SK-N-MC (cell line): ENCODE measurements at regions not wholly inside any gene's neighbourhood (a gene's known extent, or its start where the extent isn't known, plus 50 kb on each side); places are given as distances from the start of the nearest gene placed in this dataset.

Experiments
- DNase-seq: peaks from one replicate; pipeline ENCODE4 v3.0.0-alpha.2; 2011; ENCODE audit warnings: low read depth, low spot score
- H3K27ac ChIP-seq: fragments of 200-600 bp; sonication (generic); 2 replicates; pipeline ENCODE4 v1.5.1; 2016; ENCODE audit warnings: mixed run types
- H3K36me3 ChIP-seq: fragments of 200-600 bp; sonication (generic); 2 replicates; pipeline ENCODE4 v1.6.1; 2017; ENCODE audit warnings: antibody characterized with exemption, low read length, mixed read lengths; ENCODE audit not compliant: insufficient read depth
- H3K4me3 ChIP-seq: fragments of 200-600 bp; sonication (generic); 2 replicates; pipeline ENCODE4 v1.5.1; 2016
- H3K9ac ChIP-seq: fragments of 200-600 bp; sonication (generic); 2 replicates; pipeline ENCODE4 v1.8.0; 2017; ENCODE audit warnings: mixed run types, mixed read lengths; ENCODE audit not compliant: insufficient read length
- H3K9me3 ChIP-seq: fragments of 200-600 bp; sonication (generic); 2 replicates; pipeline ENCODE4 v1.6.1; 2017; ENCODE audit warnings: low read depth, mild to moderate bottlenecking, antibody characterized with exemption, low read length, moderate library complexity, mixed read lengths
- EZH2 ChIP-seq: fragments of 200-600 bp; sonication (generic); IDR thresholded peaks from one replicate; pipeline ENCODE4 v1.6.1; 2017; ENCODE audit warnings: antibody characterized with exemption
- FOXP2 ChIP-seq: optimal IDR thresholded peaks from 2 replicates; pipeline ENCODE3; 2011; ENCODE audit warnings: mild to moderate bottlenecking, moderate library complexity; ENCODE audit not compliant: insufficient read depth; ENCODE audit errors: extremely low read length, control extremely low read depth
- POLR2AphosphoS5 ChIP-seq: IDR thresholded peaks from 2 replicates; pipeline ENCODE4 v1.6.1; 2012; ENCODE audit warnings: mild to moderate bottlenecking, low read depth, low read length, borderline replicate concordance

DNA sequence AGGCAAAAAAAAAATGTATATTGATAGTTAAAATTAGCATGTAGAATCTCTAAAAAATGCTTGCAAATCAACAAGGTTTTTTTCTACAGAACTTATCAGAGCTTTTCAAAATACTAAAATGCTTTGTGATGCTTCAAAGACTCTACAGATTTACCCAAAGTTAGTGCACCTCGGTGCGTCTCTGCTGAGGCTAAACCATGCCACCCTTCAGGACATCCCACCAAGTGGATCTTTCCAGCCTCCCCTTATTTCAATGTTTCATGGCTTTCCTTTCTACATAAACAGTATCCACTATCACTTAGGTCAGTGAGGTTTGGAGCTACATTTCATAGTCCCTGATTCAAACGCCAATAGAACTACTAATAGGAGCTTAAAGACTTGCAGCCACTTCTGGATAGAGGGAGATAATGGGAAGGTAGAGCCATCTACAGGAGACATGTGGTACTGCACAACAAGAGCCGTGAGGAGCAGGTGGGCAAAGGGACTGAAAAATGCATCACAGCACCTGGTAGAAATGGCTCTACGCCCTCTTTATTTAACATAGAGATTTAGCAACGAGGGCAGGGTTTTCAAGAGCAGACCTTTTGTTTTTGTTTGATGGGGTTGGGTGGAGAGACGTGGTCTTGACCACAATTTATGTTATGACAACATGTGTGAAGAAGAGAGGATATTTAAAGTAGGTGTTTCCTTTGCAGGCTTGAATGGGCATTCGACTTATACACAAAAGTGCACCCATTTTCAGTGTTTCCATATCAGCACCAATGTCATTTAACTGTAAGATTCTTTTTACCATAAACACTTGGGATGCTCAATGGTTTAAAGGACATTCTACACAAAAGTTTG is 56.1 kb upstream of the SLC35G4 start:
- Histone ChIP-seq H3K27ac (no peak overlapping the region), H3K9ac (no peak overlapping the region), H3K4me3 (no peak overlapping the region), H3K36me3 (no peaks in the 10 kb centered on the region), H3K9me3 (no peaks in the 10 kb centered on the region)
- DNase-seq = peak; percentile 18
- no peak for TF ChIP-seq EZH2

DNA sequence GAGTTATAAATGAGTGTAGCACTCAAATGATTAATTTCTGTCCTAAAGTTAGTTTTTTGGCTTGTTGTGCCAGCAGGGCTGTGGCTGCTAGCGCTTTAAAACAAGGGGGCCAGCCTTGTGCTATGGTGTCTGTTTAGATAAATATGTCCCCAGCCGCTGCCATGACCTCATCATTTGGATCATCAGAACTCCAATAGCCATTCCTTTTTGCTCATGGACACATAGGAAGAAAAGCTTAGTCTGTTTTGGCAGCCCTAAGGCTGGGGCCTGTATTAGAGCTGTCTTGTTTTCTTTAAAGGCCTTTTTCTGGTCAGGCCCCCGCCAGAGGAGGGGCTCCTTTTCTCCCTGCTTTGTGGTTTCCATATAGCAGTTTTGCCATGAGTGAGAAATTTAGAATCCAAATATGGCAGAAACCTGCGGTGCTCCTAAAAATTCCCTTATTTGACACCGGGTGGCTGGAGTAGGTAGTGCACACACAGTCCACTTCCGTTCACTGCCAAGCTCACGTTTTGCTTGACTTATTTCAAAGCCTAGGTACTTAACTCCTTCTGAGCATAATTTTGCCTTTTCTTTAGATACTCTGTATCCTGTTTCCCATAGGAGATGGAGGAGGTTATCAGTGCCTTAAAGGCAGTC is 60.4 kb upstream of the SLC35G4 start:
- no peak for TF ChIP-seq FOXP2
- Histone ChIP-seq H3K9me3 (no peaks in the 10 kb centered on the region; the same call in 1 of the 2 replicates), H3K36me3 (no peaks in the 10 kb centered on the region), H3K4me3 (no peak overlapping the region), H3K27ac (no peak overlapping the region), H3K9ac (no peak overlapping the region)
- DNase-seq = no peak

DNA sequence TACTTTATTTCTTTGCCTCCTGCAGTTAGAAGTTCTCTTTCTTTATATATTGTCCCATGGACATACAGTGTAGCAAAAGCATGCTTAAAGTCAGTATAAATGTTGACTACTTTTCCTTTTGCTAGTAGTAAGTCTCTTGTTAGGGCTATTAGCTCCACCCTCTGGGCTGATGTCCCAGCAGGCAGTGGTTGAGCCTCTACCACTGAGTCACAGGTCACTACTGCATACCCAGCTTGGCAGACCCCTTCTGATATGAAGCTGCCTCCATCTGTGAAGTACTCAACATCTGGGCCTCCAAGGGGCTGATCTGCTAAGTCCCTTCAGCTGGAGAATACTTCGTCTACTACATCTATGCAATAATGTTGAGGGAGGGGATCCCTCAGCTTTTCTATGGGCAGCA is 61.0 kb upstream of the SLC35G4 start:
- Histone ChIP-seq H3K36me3 (no peaks in the 10 kb centered on the region), H3K27ac (no peak overlapping the region), H3K9ac (no peak overlapping the region), H3K9me3 (no peaks in the 10 kb centered on the region; the same call in 1 of the 2 replicates), H3K4me3 (no peak overlapping the region)
- no peak for TF ChIP-seq FOXP2
- TF ChIP-seq POLR2AphosphoS5 = no peak
- no peak for TF ChIP-seq EZH2
- no peak for DNase-seq

DNA sequence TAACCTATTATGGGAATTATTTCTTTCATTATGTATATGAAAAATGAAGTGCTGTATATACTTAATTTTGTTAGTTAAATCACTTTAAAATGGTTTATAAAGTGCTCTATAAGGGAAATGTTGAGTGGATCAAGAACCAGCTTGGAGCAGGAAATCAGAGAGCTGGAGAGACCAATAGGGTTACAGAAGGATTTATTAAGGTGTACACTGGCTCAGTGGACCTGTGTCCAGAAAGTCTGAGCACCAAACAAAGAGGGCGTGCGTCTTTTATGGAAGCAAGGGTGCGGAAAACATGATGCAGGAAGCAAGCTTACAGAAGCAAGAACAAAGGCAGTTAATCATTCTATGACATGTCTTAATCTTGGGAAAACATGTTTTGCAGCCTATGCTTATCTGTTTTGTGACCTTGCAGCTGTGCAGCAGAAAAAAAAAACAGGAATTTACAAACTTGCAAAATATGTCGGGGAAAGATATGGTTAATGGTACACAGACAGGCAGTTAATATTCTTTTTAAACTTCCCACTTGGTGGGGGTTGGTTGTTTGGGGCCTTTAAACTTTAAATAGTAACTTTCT is 65.2 kb upstream of the SLC35G4 start:
- no peak overlapping the region for H3K9ac ChIP-seq
- DNase-seq = no peak
- H3K9me3 ChIP-seq = no peaks in the 10 kb centered on the region; the same call in 1 of the 2 replicates
- no peak overlapping the region for H3K27ac ChIP-seq
- H3K36me3 ChIP-seq = no peaks in the 10 kb centered on the region
- no peak overlapping the region for H3K4me3 ChIP-seq
- TF ChIP-seq FOXP2 (no peak), POLR2AphosphoS5 (no peak), EZH2 (no peak)

DNA sequence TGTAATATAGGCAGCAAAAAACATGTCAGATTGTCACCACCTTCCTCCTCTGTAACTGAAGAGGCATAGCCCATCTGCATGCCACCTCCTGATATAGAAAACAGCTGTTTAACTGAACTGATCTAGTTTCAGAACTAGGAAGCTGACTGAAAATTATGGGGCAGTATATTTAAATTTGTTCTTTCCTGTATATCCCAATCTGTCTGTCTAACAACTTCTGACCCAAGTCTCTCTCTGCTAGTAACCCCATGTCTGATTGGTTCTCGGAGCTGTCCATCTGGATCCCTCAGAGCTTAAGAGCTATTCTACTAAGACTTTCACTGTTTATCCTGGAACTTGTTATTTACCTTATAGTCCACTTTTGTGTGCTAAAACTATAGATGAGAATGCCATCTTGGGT is 68.2 kb upstream of the SLC35G4 start:
- Histone ChIP-seq H3K27ac (no peak overlapping the region), H3K4me3 (no peak overlapping the region), H3K9ac (no peak overlapping the region), H3K9me3 (no peaks in the 10 kb centered on the region; the same call in 1 of the 2 replicates), H3K36me3 (no peaks in the 10 kb centered on the region)
- TF ChIP-seq POLR2AphosphoS5 = no peak
- no peak for TF ChIP-seq EZH2
- no peak for TF ChIP-seq FOXP2
- DNase-seq = no peak

DNA sequence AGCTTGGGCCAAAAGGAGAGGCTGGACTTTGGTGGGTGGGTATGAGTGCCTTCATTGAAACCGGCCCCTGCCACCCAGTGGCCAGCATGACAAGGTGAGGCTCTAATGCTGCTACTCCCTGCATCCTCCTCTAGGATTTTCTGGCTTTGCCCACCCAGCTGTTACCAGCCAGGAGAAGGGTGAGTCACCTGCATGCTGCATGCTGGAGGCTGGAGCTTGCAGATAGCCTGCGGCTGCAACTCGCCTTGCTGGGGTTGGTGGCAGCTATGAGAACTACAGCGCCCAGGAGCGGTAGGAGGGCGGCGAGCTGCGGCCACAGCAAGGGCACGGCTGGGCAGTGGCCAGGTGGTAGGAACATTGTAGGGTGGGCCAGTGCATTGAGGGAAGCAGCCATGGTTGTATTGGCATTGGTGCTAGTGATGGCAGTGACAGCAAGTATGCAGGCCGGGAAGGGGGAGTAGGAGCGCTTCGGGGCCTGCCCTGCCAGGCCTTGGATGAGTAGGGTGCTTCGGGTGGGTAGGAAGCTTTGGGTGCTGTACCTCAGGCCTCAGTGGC is 75.4 kb upstream of the SLC35G4 start:
- DNase-seq = no peak
- Histone ChIP-seq H3K9me3 (no peaks in the 10 kb centered on the region), H3K4me3 (no peak overlapping the region), H3K36me3 (no peaks in the 10 kb centered on the region), H3K9ac (no peak overlapping the region), H3K27ac (no peak overlapping the region)
- TF ChIP-seq POLR2AphosphoS5 (no peak), EZH2 (no peak), FOXP2 (no peak)

DNA sequence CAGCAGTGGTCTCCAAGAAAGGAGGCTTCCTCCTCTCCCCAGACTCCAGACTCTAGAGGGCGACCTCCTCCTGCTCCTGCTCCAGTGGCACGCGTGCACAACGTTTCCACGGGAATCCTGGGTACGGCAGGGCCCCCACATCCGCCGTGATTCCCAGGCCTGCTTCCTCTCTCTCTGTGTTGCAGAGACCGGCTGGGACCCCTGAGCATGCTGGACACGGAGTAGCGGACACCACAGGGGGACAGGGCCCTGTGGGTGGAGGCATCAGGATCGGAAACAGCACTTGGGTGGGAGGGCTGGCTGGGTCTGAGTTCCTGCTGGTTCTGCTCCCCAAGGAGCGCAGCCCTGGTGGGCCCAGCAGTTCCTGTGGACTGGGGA is 75.9 kb upstream of the SLC35G4 start:
- TF ChIP-seq FOXP2 (no peak), EZH2 (no peak), POLR2AphosphoS5 (no peak)
- DNase-seq = no peak

DNA sequence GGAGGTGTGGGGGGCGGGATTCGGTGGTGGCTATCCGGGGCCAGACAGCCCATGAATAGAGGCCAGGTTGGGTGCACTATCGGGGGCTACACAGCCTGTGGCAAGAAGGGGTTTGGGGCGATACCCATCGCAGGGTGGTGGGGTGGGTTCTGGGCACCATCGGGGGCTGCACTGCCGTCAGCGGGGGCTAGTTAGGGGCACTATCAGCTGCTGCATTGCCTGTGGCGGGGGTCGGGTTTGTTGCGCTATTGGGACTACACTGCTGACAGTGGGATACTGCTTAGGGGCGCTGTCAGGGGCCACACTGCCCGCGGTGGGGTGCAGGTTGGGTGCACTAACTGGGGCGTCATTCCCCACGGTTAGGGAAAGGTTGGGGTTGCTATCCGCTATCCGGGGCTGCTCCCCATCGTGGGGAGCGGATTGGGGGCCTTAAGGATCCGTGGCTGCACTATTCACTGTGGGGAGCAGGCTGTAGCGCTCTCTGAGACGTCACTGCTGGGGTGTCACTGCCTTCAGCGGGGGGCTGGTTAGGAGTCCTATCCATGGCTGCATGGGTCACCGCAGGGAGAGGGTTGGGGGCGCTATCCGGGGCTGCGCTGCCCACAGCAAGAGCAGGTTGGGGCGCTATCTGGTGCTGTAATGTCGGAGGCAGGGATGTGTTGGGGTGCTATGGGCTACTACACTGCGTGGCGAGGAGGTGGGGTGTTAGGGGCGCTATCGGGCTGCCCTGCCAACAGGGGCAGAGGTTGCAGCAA is 76.5 kb upstream of the SLC35G4 start:
- H3K9me3 ChIP-seq = no peaks in the 10 kb centered on the region
- H3K4me3 ChIP-seq = no peak overlapping the region
- TF ChIP-seq POLR2AphosphoS5 (no peak), EZH2 (no peak), FOXP2 (no peak)
- no peak overlapping the region for H3K27ac ChIP-seq
- no peaks in the 10 kb centered on the region for H3K36me3 ChIP-seq
- no peak for DNase-seq
- no peak overlapping the region for H3K9ac ChIP-seq

More for the DNA sequence above, 75.9 kb upstream of the SLC35G4 start:
- no peaks in the 10 kb centered on the region for H3K36me3 ChIP-seq
- H3K9me3 ChIP-seq = no peaks in the 10 kb centered on the region
- no peak overlapping the region for H3K9ac ChIP-seq
- H3K4me3 ChIP-seq = no peak overlapping the region
- no peak overlapping the region for H3K27ac ChIP-seq

DNA sequence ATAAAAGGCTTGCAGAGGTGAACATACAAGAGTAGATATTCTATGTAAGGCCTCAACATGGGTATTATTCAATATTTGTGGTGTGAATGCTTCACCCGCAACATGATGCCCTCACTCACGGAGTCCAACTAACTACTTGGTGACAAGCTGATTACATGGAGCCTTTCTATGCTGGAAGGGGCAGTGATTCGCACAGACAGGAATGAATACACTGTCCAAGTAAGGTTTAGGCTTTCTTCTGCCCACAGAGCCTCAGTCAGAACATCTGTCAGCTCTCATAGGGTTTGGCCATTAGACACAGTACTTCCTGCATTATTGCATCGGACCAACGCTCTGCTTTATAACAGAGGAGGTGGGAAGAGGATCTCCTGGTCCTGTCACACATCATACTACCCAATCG is 80.3 kb upstream of the SLC35G4 start:
- no peak overlapping the region for H3K9ac ChIP-seq

More for the DNA sequence above, 80.3 kb upstream of the SLC35G4 start:
- Histone ChIP-seq H3K4me3 (no peak overlapping the region), H3K27ac (no peak overlapping the region), H3K36me3 (no peaks in the 10 kb centered on the region), H3K9me3 (no peaks in the 10 kb centered on the region)
- DNase-seq = no peak
- TF ChIP-seq EZH2 (no peak), FOXP2 (no peak), POLR2AphosphoS5 (no peak)
